ENCODE measurements at regions not wholly inside any gene's neighbourhood (a gene's known extent, or its start where the extent isn't known, plus 50 kb on each side); places are given as distances from the start of the nearest gene placed in this dataset.

DNA sequence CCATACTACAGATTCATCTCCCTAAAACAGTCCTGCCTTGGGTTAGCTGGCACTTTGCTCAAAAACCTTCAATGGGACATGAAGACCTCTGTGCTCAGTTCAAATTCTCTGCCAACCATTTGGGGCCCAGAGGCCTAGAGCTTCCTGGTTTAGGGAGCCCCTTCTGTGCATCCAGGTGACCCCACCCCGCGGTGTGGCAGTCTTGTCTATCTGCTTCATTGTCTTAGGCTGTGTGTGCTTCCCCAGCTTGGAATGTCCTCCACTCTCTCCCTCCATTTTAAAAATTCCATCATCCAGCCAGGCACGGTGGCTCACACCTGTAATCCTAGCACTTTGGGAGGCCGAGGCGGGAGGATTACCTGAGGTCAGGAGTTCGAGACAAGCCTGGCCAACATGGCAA is 99.0 kb upstream of the NEO1 start:
- Mint-ChIP-seq H3K27ac (ENCODE audit: low read depth, unreplicated experiment) (no peak overlapping the region), H3K9me3 (ENCODE audit: unreplicated experiment) (no peaks in the 10 kb centered on the region), H3K4me3 (ENCODE audit: unreplicated experiment) (no peak overlapping the region), H3K36me3 (ENCODE audit: insufficient read depth, unreplicated experiment) (no peaks in the 10 kb centered on the region), H3K27me3 (ENCODE audit: insufficient read depth, unreplicated experiment) (no peaks in the 10 kb centered on the region), H3K4me1 (ENCODE audit: insufficient read depth, unreplicated experiment) (no peaks in the 10 kb centered on the region)
- TF ChIP-seq, protein P1, sequence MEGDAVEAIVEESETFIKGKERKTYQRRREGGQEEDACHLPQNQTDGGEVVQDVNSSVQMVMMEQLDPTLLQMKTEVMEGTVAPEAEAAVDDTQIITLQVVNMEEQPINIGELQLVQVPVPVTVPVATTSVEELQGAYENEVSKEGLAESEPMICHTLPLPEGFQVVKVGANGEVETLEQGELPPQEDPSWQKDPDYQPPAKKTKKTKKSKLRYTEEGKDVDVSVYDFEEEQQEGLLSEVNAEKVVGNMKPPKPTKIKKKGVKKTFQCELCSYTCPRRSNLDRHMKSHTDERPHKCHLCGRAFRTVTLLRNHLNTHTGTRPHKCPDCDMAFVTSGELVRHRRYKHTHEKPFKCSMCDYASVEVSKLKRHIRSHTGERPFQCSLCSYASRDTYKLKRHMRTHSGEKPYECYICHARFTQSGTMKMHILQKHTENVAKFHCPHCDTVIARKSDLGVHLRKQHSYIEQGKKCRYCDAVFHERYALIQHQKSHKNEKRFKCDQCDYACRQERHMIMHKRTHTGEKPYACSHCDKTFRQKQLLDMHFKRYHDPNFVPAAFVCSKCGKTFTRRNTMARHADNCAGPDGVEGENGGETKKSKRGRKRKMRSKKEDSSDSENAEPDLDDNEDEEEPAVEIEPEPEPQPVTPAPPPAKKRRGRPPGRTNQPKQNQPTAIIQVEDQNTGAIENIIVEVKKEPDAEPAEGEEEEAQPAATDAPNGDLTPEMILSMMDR (IDR thresholded peaks at IDR 0.05; ENCODE audit: unreplicated experiment) = no peak
- BruUV-seq (replicated peaks) = no TSS peak
- intact Hi-C loops (cut with micrococcal nuclease) = no loop called here
- ChIA-PET CTCF (interaction anchor here (0.6 kb wide), 1 partner anchor 49 kb away, joined by 3 read pairs; no protein-coding TSS in a partner anchor), POLR2A (interaction anchor here (0.9 kb wide), 1 partner anchor 11 kb away, joined by 3 read pairs; no protein-coding TSS in a partner anchor)
- DNase-seq (ENCODE audit: unreplicated experiment) = no peak

DNA sequence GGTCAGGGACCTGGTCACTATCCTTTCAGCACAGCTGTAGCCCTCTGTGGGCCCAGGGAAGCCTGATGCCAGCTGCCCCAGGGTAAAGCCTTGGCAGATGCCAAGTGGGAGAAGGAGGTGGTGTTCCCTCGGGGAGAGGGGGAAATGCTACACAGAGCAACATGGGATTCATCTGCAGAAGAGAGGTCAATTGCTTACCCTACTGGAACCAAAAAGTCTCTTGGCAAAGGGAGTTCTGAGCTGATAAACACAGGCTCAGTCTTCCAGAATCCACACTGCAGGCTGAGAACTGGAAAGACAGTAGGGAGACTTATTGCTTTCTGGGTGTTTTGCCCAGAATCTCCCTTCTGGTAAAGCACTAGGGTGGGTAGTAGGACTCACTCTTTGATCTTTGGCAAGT is 100.1 kb upstream of the NEO1 start:
- TF ChIP-seq, protein P1 (IDR thresholded peaks at IDR 0.05; ENCODE audit: unreplicated experiment) = no peak
- H3K36me3 Mint-ChIP-seq (ENCODE audit: insufficient read depth, unreplicated experiment) = no peaks in the 10 kb centered on the region
- BruUV-seq (replicated peaks) = no TSS peak
- no peaks in the 10 kb centered on the region for H3K4me1 Mint-ChIP-seq (ENCODE audit: insufficient read depth, unreplicated experiment)
- no peaks in the 10 kb centered on the region for H3K9me3 Mint-ChIP-seq (ENCODE audit: unreplicated experiment)
- DNase-seq (ENCODE audit: unreplicated experiment) = no peak
- no peak overlapping the region for H3K27ac Mint-ChIP-seq (ENCODE audit: low read depth, unreplicated experiment)
- POLR2A ChIA-PET = no interaction called here
- intact Hi-C loops (cut with micrococcal nuclease) = no loop called here
- CTCF ChIA-PET = interaction anchor here (0.6 to 0.8 kb wide), 2 partner anchors 142 to 230 kb away, joined by 3 read pairs; no protein-coding TSS in a partner anchor
- H3K27me3 Mint-ChIP-seq (ENCODE audit: insufficient read depth, unreplicated experiment) = no peaks in the 10 kb centered on the region
- H3K4me3 Mint-ChIP-seq (ENCODE audit: unreplicated experiment) = no peak overlapping the region

DNA sequence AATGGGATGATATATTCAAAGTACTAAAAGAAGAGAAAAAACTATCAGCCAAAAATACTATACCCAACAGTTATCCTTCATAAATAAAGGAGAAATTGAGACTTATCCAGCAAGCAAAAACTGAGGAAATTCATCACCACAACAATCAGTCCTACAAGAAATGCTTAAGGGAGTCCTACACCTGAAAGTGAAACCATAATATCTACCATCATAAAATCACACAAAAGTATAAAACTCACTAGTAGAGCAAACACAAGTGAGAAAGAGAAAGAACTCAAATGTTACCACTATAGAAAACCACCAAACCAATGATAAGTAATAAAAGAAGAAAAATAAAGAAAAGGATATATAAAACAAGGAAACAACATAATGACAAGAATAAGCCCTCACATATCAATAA is 103.6 kb upstream of the NEO1 start:
- Mint-ChIP-seq H3K9me3 (ENCODE audit: unreplicated experiment) (no peaks in the 10 kb centered on the region), H3K4me3 (ENCODE audit: unreplicated experiment) (no peak overlapping the region), H3K36me3 (ENCODE audit: insufficient read depth, unreplicated experiment) (peaks cover 4% of the 10 kb centered on the region), H3K27me3 (ENCODE audit: insufficient read depth, unreplicated experiment) (peaks cover 16% of the 10 kb centered on the region), H3K4me1 (ENCODE audit: insufficient read depth, unreplicated experiment) (no peaks in the 10 kb centered on the region), H3K27ac (ENCODE audit: low read depth, unreplicated experiment) (no peak overlapping the region)
- POLR2A ChIA-PET = no interaction called here
- CTCF ChIA-PET = no interaction called here
- no peak for DNase-seq (ENCODE audit: unreplicated experiment)
- intact Hi-C loops (cut with micrococcal nuclease) = no loop called here
- TF ChIP-seq, protein P1 (IDR thresholded peaks at IDR 0.05; ENCODE audit: unreplicated experiment) = no peak
- no TSS peak for BruUV-seq (replicated peaks)

- Mint-ChIP-seq H3K4me3 (ENCODE audit: unreplicated experiment) (no peak overlapping the region), H3K27me3 (ENCODE audit: insufficient read depth, unreplicated experiment) (peaks cover 19% of the 10 kb centered on the region), H3K36me3 (ENCODE audit: insufficient read depth, unreplicated experiment) (peaks cover 4% of the 10 kb centered on the region), H3K9me3 (ENCODE audit: unreplicated experiment) (no peaks in the 10 kb centered on the region), H3K4me1 (ENCODE audit: insufficient read depth, unreplicated experiment) (no peaks in the 10 kb centered on the region), H3K27ac (ENCODE audit: low read depth, unreplicated experiment) (no peak overlapping the region)
- intact Hi-C loops (cut with micrococcal nuclease) = no loop called here
- DNase-seq (ENCODE audit: unreplicated experiment) = no peak
- ChIA-PET CTCF (no interaction called here), POLR2A (no interaction called here)
- TF ChIP-seq, protein P1 (IDR thresholded peaks at IDR 0.05; ENCODE audit: unreplicated experiment) = no peak
- no TSS peak for BruUV-seq (replicated peaks)
These were observed 104.6 kb upstream of the NEO1 start for GRCh38 chr15:72947709-72948108.

All from MCF 10A (cell line).